T-helper 17 cell (primary cell): ENCODE measurements at regions not wholly inside any gene's neighbourhood (a gene's known extent, or its start where the extent isn't known, plus 50 kb on each side); places are given as distances from the start of the nearest gene placed in this dataset.
"Not testable (repeated sequence)": the region's sequence is repeated elsewhere in the genome, so short reads cannot be mapped to it uniquely, and the experiment has no call there.

Experiments used
- ATAC-seq: fragments of 150-1000 bp; cut with Tn5 transposase; 2 replicates; pipeline ENCODE4 v1.10.0; 2021; ENCODE audit warnings: mild to moderate bottlenecking, moderate library complexity
- DNase-seq, 3 donors: peaks; one replicate each; pipeline versions ENCODE4 v3.0.0 to v3.0.0-alpha.2; 2020 to 2021
- H3K9me3 ChIP-seq: one replicate; pipeline ENCODE4 v1.7.0; 2013; ENCODE audit warnings: low read length, mild to moderate bottlenecking; ENCODE audit not compliant: control insufficient read depth, poor library complexity, severe bottlenecking
- H3K27ac Mint-ChIP-seq: one replicate; pipeline ENCODE4 v1.8.0; 2022; ENCODE audit warnings: mild to moderate bottlenecking, moderate library complexity, mixed read lengths
- H3K27me3 Mint-ChIP-seq: one replicate; pipeline ENCODE4 v1.8.0; 2022; ENCODE audit warnings: mixed read lengths
- H3K36me3 Mint-ChIP-seq: one replicate; pipeline ENCODE4 v1.8.0; 2022; ENCODE audit warnings: low read depth, mixed read lengths
- H3K4me1 Mint-ChIP-seq: one replicate; pipeline ENCODE4 v1.8.0; 2022; ENCODE audit warnings: mild to moderate bottlenecking, mixed read lengths
- H3K4me3 Mint-ChIP-seq: one replicate; pipeline ENCODE4 v1.8.0; 2022; ENCODE audit warnings: mild to moderate bottlenecking, moderate library complexity, mixed read lengths

- not testable (repeated sequence) for ATAC-seq, H3K27ac Mint-ChIP-seq, H3K36me3 Mint-ChIP-seq, H3K4me1 Mint-ChIP-seq, H3K9me3 ChIP-seq, DNase-seq, H3K4me3 Mint-ChIP-seq
- H3K27me3 Mint-ChIP-seq: peaks cover 19% of the 10 kb centered on the region
Observed at GRCh38 chr7:67373389-67373788, 376.8 kb downstream of the TYW1 start.

- no peak for ATAC-seq
- H3K27me3 Mint-ChIP-seq: peaks cover 11% of the 10 kb centered on the region
- peaks cover 5% of the 10 kb centered on the region for H3K9me3 ChIP-seq
- H3K36me3 Mint-ChIP-seq: peaks cover 5% of the 10 kb centered on the region
- H3K4me3 Mint-ChIP-seq: no peak overlapping the region
- no peak for DNase-seq
- H3K4me1 Mint-ChIP-seq: no peaks in the 10 kb centered on the region
- no peak overlapping the region for H3K27ac Mint-ChIP-seq
Observed at GRCh38 chr7:67375427-67375826, 378.8 kb downstream of the TYW1 start.

- peak; percentile 21 to 44 (median 28) for DNase-seq
- peaks cover 5% of the 10 kb centered on the region for H3K9me3 ChIP-seq
- Mint-ChIP-seq H3K4me3 (no peak overlapping the region), H3K27ac (no peak overlapping the region), H3K36me3 (peaks cover 5% of the 10 kb centered on the region), H3K4me1 (no peaks in the 10 kb centered on the region), H3K27me3 (peaks cover 6% of the 10 kb centered on the region)
- ATAC-seq: peak; percentile 62
Observed at GRCh38 chr7:67377939-67378862, 381.6 kb downstream of the TYW1 start.

- DNase-seq (no peak), ATAC-seq (no peak)
- no peaks in the 10 kb centered on the region for H3K4me1 Mint-ChIP-seq
- peaks cover 6% of the 10 kb centered on the region for H3K27me3 Mint-ChIP-seq
- no peak overlapping the region for H3K27ac Mint-ChIP-seq
- no peaks in the 10 kb centered on the region for H3K36me3 Mint-ChIP-seq
- H3K4me3 Mint-ChIP-seq: no peak overlapping the region
- peaks cover 3% of the 10 kb centered on the region for H3K9me3 ChIP-seq
Observed at GRCh38 chr7:67380326-67380725, 383.7 kb downstream of the TYW1 start.

- Mint-ChIP-seq H3K27ac (no peak overlapping the region), H3K4me1 (no peaks in the 10 kb centered on the region), H3K27me3 (peaks cover 6% of the 10 kb centered on the region), H3K36me3 (no peaks in the 10 kb centered on the region), H3K4me3 (no peak overlapping the region)
- no peak for ATAC-seq
- no peak for DNase-seq
- no peaks in the 10 kb centered on the region for H3K9me3 ChIP-seq
Observed at GRCh38 chr7:67380858-67381257, 384.2 kb downstream of the TYW1 start.

GRCh38 chr7:67387851-67388250 lies 391.2 kb downstream of the TYW1 start:
- Mint-ChIP-seq H3K27ac (no peak overlapping the region), H3K4me1 (no peaks in the 10 kb centered on the region), H3K27me3 (peaks cover 14% of the 10 kb centered on the region), H3K36me3 (no peaks in the 10 kb centered on the region), H3K4me3 (no peak overlapping the region)
- DNase-seq: no peak
- ATAC-seq: no peak
- no peaks in the 10 kb centered on the region for H3K9me3 ChIP-seq

GRCh38 chr7:67391168-67391567 lies 394.5 kb downstream of the TYW1 start:
- Mint-ChIP-seq H3K4me1 (no peaks in the 10 kb centered on the region), H3K4me3 (no peak overlapping the region), H3K27ac (no peak overlapping the region), H3K27me3 (peaks cover 21% of the 10 kb centered on the region), H3K36me3 (no peaks in the 10 kb centered on the region)
- DNase-seq (no peak), ATAC-seq (no peak)
- no peaks in the 10 kb centered on the region for H3K9me3 ChIP-seq

- DNase-seq: no peak
- Mint-ChIP-seq H3K27ac (no peak overlapping the region), H3K4me1 (no peaks in the 10 kb centered on the region), H3K4me3 (no peak overlapping the region), H3K36me3 (no peaks in the 10 kb centered on the region), H3K27me3 (peaks cover 21% of the 10 kb centered on the region)
- no peaks in the 10 kb centered on the region for H3K9me3 ChIP-seq
- ATAC-seq: no peak
Observed at GRCh38 chr7:67392596-67393438, 396.2 kb downstream of the TYW1 start.

- H3K27ac Mint-ChIP-seq: no peak overlapping the region
- DNase-seq (no peak), ATAC-seq (no peak)
- no peaks in the 10 kb centered on the region for H3K9me3 ChIP-seq
- no peaks in the 10 kb centered on the region for H3K4me1 Mint-ChIP-seq
- no peak overlapping the region for H3K4me3 Mint-ChIP-seq
- no peaks in the 10 kb centered on the region for H3K36me3 Mint-ChIP-seq
- peaks cover 21% of the 10 kb centered on the region for H3K27me3 Mint-ChIP-seq
Observed at GRCh38 chr7:67393903-67394302, 397.3 kb downstream of the TYW1 start.

GRCh38 chr7:67398916-67399315 lies 402.3 kb downstream of the TYW1 start:
- no peak for DNase-seq
- Mint-ChIP-seq H3K4me1 (no peaks in the 10 kb centered on the region), H3K27ac (no peak overlapping the region), H3K27me3 (no peaks in the 10 kb centered on the region), H3K4me3 (no peak overlapping the region), H3K36me3 (peaks cover under 1% of the 10 kb centered on the region)
- no peak for ATAC-seq
- H3K9me3 ChIP-seq: no peaks in the 10 kb centered on the region

GRCh38 chr7:67401492-67401891 lies 404.9 kb downstream of the TYW1 start:
- H3K4me1 Mint-ChIP-seq: no peaks in the 10 kb centered on the region
- no peaks in the 10 kb centered on the region for H3K27me3 Mint-ChIP-seq
- no peak overlapping the region for H3K4me3 Mint-ChIP-seq
- no peaks in the 10 kb centered on the region for H3K9me3 ChIP-seq
- no peak for DNase-seq
- no peak overlapping the region for H3K27ac Mint-ChIP-seq
- no peak for ATAC-seq
- peaks cover 2% of the 10 kb centered on the region for H3K36me3 Mint-ChIP-seq

- no peaks in the 10 kb centered on the region for H3K9me3 ChIP-seq
- Mint-ChIP-seq H3K27me3 (no peaks in the 10 kb centered on the region), H3K4me1 (no peaks in the 10 kb centered on the region), H3K4me3 (no peak overlapping the region), H3K27ac (no peak overlapping the region), H3K36me3 (peaks cover 2% of the 10 kb centered on the region)
- no peak for DNase-seq
- ATAC-seq: no peak
Observed at GRCh38 chr7:67402280-67402679, 405.6 kb downstream of the TYW1 start.

- Mint-ChIP-seq H3K4me1 (no peaks in the 10 kb centered on the region), H3K4me3 (no peak overlapping the region), H3K27me3 (no peaks in the 10 kb centered on the region), H3K27ac (no peak overlapping the region), H3K36me3 (peaks cover 2% of the 10 kb centered on the region)
- H3K9me3 ChIP-seq: no peaks in the 10 kb centered on the region
- DNase-seq (no peak), ATAC-seq (no peak)
Observed at GRCh38 chr7:67406976-67407375, 410.3 kb downstream of the TYW1 start.
